ENCODE measurements at regions not wholly inside any gene's neighbourhood (a gene's known extent, or its start where the extent isn't known, plus 50 kb on each side); places are given as distances from the start of the nearest gene placed in this dataset.

- no peaks in the 10 kb centered on the region for H4K20me1 ChIP-seq (replicated peaks; ENCODE audit: insufficient read depth)
- no peaks in the 10 kb centered on the region for H3K4me1 Mint-ChIP-seq
- H3K9me3 Mint-ChIP-seq = no peaks in the 10 kb centered on the region
Measured at GRCh38 chr15:81511138-81511537, 137.1 kb upstream of the TMC3 start.

More at GRCh38 chr15:81511138-81511537, 137.1 kb upstream of the TMC3 start:
- Histone ChIP-seq H3K4me3 (no peak overlapping the region), H3K36me3 (ENCODE audit: insufficient read depth) (no peaks in the 10 kb centered on the region), H3K4me1 (ENCODE audit: insufficient read depth) (no peaks in the 10 kb centered on the region), H3K27ac (ENCODE audit: low read depth) (no peak overlapping the region), H3F3A (replicated peaks; ENCODE audit: low read depth) (no peaks in the 10 kb centered on the region), H3K27me3 (ENCODE audit: insufficient read depth) (no peaks in the 10 kb centered on the region), H2AFZ (no peak overlapping the region), H3K79me2 (replicated peaks; ENCODE audit: insufficient read depth) (no peaks in the 10 kb centered on the region), H3K4me2 (no peak overlapping the region), H3K9me2 (ENCODE audit: insufficient read depth) (no peaks in the 10 kb centered on the region; the same call in 1 of the 2 replicates)
- no peaks in the 10 kb centered on the region for H3K27me3 Mint-ChIP-seq (ENCODE audit: insufficient read depth, low read depth, poor library complexity)
- ATAC-seq (no peak), DNase-seq (ENCODE audit: low spot score) (no peak)
- TF ChIP-seq POLR2AphosphoS5 (IDR thresholded peaks at IDR 0.05; ENCODE audit: low read depth) = no peak
- no peak for TF ChIP-seq ZNF462 (CRISPR knock-in tag; IDR thresholded peaks at IDR 0.05)
- TF ChIP-seq REST (IDR thresholded peaks at IDR 0.05; ENCODE audit: unreplicated experiment) = no peak
- H3K27ac Mint-ChIP-seq = no peak overlapping the region
- H3K36me3 Mint-ChIP-seq (ENCODE audit: low read depth) = no peaks in the 10 kb centered on the region
- no peak overlapping the region for H3K4me3 Mint-ChIP-seq

All from GM23338 (cell line).